GM19452 (cell line): ENCODE measurements at regions not wholly inside any gene's neighbourhood (a gene's known extent, or its start where the extent isn't known, plus 50 kb on each side); places are given as distances from the start of the nearest gene placed in this dataset.
"Not testable (repeated sequence)": the region's sequence is repeated elsewhere in the genome, so short reads cannot be mapped to it uniquely, and the experiment has no call there.

Experiments
- ATAC-seq: cut with Tn5 transposase; IDR thresholded peaks from one replicate; pipeline ENCODE4 v1.9.1; 2021; ENCODE audit not compliant: unreplicated experiment

DNA sequence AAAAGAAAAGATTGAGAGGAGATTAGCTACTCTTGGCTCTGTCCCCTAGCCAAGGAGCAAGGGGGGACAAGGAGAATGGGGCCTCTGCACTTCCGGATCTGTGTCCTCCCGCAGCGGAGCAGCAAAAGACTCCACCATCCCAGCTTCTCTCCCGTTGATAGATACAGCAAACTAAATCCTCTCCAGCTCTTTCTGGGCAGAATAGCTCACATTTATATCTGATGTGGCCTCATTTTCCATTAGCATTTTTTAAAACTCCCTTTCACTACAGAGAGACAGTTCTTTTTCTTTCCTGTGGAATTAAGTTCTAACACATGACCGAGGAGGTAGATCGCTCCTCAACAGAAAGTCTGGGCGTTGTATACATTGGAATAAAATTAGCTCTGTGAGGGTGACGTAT is 260.9 kb upstream of the SOX4 start:
- no peak for ATAC-seq

GRCh38 chr6:21333715-21334114 is 259.8 kb upstream of the SOX4 start:
- no peak for ATAC-seq

- no peak for ATAC-seq
Measured at GRCh38 chr6:21334651-21335050, 258.9 kb upstream of the SOX4 start.

- no peak for ATAC-seq
Measured at GRCh38 chr6:21335591-21335990, 258.0 kb upstream of the SOX4 start.

GRCh38 chr6:21337263-21337662 is 256.3 kb upstream of the SOX4 start:
- ATAC-seq, result no peak

- no peak for ATAC-seq
Measured at GRCh38 chr6:21340573-21340972, 253.0 kb upstream of the SOX4 start.

DNA sequence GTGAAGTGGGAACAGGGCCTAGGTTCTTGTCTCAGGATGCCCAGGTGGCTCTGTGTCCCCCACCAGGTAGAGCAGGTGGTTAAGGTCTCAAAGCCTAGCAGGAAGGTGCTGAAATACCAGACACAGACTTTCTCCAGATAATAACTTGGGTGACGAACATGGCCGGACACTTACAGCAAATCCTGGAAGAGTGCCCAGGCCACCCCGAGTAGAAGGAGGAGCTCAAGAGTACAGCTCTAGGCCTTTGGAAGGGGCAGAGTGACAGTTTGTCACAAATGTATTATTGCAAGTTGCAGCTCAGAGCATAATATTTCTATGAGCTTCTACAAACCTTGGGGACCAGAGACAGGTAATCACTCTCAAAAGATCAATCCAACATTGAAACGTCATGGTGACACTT is 251.6 kb upstream of the SOX4 start:
- ATAC-seq, result no peak

DNA sequence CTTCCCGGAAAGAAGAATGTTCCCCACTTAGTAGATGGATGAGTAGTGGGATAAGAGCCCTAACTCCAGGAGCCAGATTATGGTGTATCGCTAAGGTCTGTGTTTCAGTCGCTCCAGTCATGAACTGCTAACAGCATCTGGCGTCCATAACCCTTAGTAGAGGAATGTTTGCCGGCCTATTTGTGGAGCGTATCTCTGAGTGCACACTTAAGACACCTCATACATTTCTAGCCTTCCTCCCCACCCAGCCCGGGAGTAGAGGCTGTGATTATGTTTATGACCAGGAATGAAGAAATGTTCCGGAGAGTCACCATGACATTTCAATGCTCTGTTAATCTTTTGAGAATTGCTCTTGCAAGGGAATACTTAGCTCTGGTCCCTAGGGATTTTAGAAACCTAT is 251.1 kb upstream of the SOX4 start:
- ATAC-seq, result no peak

DNA sequence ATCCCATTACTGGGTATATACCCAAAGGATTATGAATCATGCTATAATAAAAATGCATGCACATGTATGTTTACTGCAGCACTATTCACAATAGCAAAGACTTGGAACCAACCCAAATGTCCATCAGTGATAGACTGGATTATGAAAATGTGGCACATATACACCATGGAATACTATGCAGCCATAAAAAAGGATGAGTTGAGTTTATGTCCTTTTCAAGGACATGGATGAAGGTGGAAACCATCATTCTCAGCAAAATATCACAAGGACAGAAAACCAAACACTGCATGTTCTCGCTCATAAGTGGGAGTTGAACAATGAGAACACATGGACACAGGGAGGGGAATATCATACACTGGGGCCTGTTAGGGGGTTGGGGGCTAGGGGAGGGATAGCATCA is 247.8 kb upstream of the SOX4 start:
- ATAC-seq, result not testable (repeated sequence)

DNA sequence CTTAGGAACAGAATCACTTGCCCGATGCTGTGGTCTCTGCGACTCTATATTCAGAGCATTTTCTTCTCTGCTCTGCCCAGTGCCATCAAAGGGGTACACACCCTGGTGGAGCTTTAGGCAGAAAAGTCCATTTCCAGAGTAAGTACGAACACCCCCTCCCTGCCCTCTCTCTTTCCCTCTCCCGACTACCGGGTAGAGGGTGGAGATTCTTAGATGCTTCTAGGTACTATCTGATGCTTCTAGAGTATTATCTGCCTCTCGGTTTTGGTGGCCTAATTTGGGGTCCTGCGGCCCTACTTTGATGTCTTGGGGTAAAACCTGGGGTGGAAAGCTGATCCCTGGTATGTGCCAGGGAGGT is 245.4 kb upstream of the SOX4 start:
- no peak for ATAC-seq

- ATAC-seq, result no peak
Measured at GRCh38 chr6:21348504-21349195, 244.9 kb upstream of the SOX4 start.

GRCh38 chr6:21349834-21350233 is 243.7 kb upstream of the SOX4 start:
- no peak for ATAC-seq

- ATAC-seq, result no peak
Measured at GRCh38 chr6:21350926-21351325, 242.6 kb upstream of the SOX4 start.

- ATAC-seq, result no peak
Measured at GRCh38 chr6:21352131-21352530, 241.4 kb upstream of the SOX4 start.

DNA sequence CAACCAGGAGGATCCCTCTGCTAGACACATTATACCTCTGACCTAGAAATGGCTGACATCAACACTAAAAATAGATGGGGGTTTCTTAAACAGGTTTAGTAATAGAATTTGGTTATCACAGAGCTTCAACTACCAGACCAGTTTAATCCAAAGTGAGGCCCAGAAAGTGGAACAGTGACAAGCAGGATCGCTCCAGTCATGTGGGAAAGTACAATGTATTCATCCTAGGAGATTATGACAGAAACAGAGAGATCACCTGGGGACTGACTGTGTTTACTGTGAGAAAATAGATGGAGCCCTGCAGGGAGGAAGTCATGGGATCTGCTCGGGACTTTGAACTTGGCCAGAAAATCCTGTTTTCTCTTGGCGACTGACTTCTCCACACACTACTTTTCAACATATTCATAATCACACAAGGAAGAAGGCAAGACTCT is 238.7 kb upstream of the SOX4 start:
- no peak for ATAC-seq

GRCh38 chr6:21355638-21356037 is 237.9 kb upstream of the SOX4 start:
- no peak for ATAC-seq

DNA sequence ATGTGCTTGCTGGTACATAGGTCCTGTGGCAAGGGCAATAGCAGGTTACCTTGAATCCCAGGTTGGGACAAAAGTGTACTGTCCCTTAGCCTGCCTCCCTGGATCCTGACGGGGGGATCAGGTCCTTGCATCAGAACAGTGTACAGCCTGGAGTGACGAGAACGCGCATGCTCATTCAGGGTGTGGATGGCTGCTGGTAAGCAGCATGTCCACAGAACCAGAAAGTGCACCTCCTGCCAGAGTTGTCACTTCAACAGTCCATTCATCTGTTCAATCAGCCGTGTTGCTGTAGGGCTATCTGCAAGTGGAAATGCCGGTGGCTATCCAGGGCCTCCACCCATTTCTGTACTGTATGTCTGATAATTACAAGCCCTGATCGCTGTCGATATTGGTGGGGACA is 236.3 kb upstream of the SOX4 start:
- no peak for ATAC-seq

DNA sequence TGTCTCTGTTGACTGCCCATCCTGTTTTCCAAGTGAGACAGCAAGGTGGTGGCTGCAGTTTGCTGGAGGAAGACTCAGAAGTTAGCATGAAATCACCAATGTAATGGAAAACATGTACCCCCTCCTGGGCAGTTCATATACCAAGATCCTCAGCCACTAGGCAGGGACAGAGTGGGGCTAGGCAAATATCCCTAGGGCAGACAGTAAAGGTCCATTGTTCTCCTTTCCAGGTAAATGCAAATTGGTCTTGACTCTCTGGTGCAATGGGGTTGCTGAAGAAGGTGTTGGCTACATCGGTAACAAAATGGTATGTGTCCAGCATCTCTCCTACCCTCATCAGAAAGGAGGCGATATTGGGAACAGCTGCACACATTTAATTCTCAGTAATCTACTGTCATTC is 233.6 kb upstream of the SOX4 start:
- no peak for ATAC-seq

DNA sequence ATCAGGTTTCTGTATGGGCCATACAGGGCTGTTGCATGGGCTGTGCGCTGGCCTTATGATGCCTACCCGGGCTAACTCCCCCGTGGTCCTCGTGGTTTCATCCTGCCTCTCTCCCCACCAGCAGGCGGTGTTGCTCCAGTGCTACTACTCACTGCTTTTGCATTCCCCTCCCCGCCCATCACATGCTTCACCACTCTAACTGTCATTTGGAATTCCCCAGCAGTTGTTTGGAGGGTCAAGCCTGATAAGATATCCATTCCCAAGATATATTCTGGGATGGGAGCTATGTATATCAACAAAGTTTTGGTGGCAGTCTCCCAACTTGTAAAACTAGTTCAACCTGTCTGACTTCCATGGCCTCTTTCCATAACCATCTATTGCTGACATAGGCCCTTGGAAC is 233.2 kb upstream of the SOX4 start:
- no peak for ATAC-seq

DNA sequence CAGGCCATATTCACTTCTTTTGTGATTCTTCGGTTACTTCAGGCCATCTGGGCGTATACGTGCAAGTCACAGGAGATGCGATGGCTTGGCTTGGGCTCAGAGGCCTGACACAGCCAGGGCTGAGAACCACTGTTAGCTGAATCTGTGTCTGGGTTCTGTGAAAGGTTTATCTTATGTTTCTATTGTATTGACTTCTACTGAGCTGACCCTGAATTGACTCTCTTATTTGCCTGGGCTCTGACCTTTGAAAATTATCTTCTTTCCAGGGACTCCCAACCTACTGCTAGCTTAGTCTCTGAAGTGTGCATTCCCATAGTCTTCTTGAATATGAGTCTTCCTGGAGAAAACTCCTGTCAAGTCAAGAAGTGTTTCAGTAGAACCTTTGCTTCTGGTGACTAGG is 226.4 kb upstream of the SOX4 start:
- no peak for ATAC-seq

DNA sequence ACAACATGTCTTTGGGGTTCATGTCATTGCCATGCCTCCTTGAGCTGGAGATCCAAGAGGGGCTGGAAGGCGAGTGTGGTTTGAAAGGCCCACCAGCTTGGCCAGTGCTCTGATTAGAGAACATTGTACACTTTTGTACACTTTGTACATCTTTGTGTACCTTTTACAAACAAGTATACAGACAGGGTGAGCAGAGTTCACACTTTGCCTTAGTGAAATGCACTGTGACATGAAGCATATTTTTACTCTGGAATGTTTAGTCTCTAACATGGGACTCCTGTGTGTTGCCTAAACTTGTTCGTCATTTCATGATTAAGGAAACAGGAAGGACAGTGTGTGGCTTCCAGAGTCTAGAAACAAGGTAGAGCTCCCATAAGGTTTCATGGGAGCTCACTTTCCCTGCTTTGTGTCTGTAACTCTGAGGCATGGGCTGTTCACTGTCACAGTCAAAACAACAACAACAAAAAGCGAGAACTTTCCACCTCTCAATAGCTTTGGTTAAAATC is 225.8 kb upstream of the SOX4 start:
- no peak for ATAC-seq

DNA sequence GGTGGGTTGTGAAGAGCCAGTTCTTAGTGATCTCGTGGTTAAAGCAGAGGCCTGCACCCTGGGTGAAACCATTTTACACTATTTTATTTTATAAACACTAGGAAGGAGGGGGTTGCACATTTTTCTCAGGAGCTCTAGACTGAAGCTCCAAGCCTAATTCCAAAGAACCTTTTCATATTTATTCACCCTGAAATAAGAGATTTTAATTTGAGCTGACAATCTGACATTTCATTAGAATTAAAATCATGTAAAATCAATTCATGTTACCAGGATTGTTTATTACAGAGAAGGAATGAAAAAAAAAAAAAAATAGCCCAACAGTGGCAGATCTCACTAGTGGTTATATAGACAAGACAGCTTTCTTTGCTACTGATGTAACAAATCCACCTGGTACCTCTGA is 222.5 kb upstream of the SOX4 start:
- ATAC-seq, result no peak

GRCh38 chr6:21371676-21372171 is 221.8 kb upstream of the SOX4 start:
- no peak for ATAC-seq
